ENCODE measurements at regions not wholly inside any gene's neighbourhood (a gene's known extent, or its start where the extent isn't known, plus 50 kb on each side); places are given as distances from the start of the nearest gene placed in this dataset.

GRCh38 chr12:116416166-116416565 lies 138.7 kb upstream of the MED13L start:
- H3K4me1 ChIP-seq (ENCODE audit: control insufficient read depth, insufficient read depth, low read length, poor library complexity, severe bottlenecking), result no peaks in the 10 kb centered on the region
- no peaks in the 10 kb centered on the region for H3K27me3 ChIP-seq (replicated peaks; ENCODE audit: control insufficient read depth, insufficient read depth, low read length, poor library complexity, severe bottlenecking)
- no peaks in the 10 kb centered on the region for H3K9me3 ChIP-seq (ENCODE audit: control insufficient read depth, low read length)
- no peak overlapping the region for H3K4me3 ChIP-seq (ENCODE audit: insufficient read depth, low read depth, low read length, poor library complexity, severe bottlenecking)
- no peak for DNase-seq
- no peaks in the 10 kb centered on the region for H3K36me3 ChIP-seq (ENCODE audit: control insufficient read depth, insufficient read depth, low read length)
- H3K27ac ChIP-seq (ENCODE audit: insufficient read depth, low read length, poor library complexity, severe bottlenecking), result no peak overlapping the region

GRCh38 chr12:116418551-116418950 lies 140.6 kb upstream of the MAP1LC3B2 start:
- no peaks in the 10 kb centered on the region for H3K9me3 ChIP-seq (ENCODE audit: control insufficient read depth, low read length)
- no peak overlapping the region for H3K4me3 ChIP-seq (ENCODE audit: insufficient read depth, low read depth, low read length, poor library complexity, severe bottlenecking)
- no peak for DNase-seq
- no peak overlapping the region for H3K27ac ChIP-seq (ENCODE audit: insufficient read depth, low read length, poor library complexity, severe bottlenecking)
- H3K4me1 ChIP-seq (ENCODE audit: control insufficient read depth, insufficient read depth, low read length, poor library complexity, severe bottlenecking), result no peaks in the 10 kb centered on the region
- no peaks in the 10 kb centered on the region for H3K36me3 ChIP-seq (ENCODE audit: control insufficient read depth, insufficient read depth, low read length)
- no peaks in the 10 kb centered on the region for H3K27me3 ChIP-seq (replicated peaks; ENCODE audit: control insufficient read depth, insufficient read depth, low read length, poor library complexity, severe bottlenecking)

- H3K4me3 ChIP-seq (ENCODE audit: insufficient read depth, low read depth, low read length, poor library complexity, severe bottlenecking), result no peak overlapping the region
- no peak for DNase-seq
- no peaks in the 10 kb centered on the region for H3K36me3 ChIP-seq (ENCODE audit: control insufficient read depth, insufficient read depth, low read length)
- no peaks in the 10 kb centered on the region for H3K27me3 ChIP-seq (replicated peaks; ENCODE audit: control insufficient read depth, insufficient read depth, low read length, poor library complexity, severe bottlenecking)
- no peaks in the 10 kb centered on the region for H3K9me3 ChIP-seq (ENCODE audit: control insufficient read depth, low read length)
- H3K4me1 ChIP-seq (ENCODE audit: control insufficient read depth, insufficient read depth, low read length, poor library complexity, severe bottlenecking), result no peaks in the 10 kb centered on the region
- no peak overlapping the region for H3K27ac ChIP-seq (ENCODE audit: insufficient read depth, low read length, poor library complexity, severe bottlenecking)
These were observed 138.8 kb upstream of the MAP1LC3B2 start for GRCh38 chr12:116420227-116420880.

GRCh38 chr12:116421785-116422538 lies 137.2 kb upstream of the MAP1LC3B2 start:
- no peaks in the 10 kb centered on the region for H3K4me1 ChIP-seq (ENCODE audit: control insufficient read depth, insufficient read depth, low read length, poor library complexity, severe bottlenecking)
- H3K36me3 ChIP-seq (ENCODE audit: control insufficient read depth, insufficient read depth, low read length), result no peaks in the 10 kb centered on the region
- no peaks in the 10 kb centered on the region for H3K27me3 ChIP-seq (replicated peaks; ENCODE audit: control insufficient read depth, insufficient read depth, low read length, poor library complexity, severe bottlenecking)
- H3K4me3 ChIP-seq (ENCODE audit: insufficient read depth, low read depth, low read length, poor library complexity, severe bottlenecking), result no peak overlapping the region
- DNase-seq, result no peak
- no peak overlapping the region for H3K27ac ChIP-seq (ENCODE audit: insufficient read depth, low read length, poor library complexity, severe bottlenecking)
- no peaks in the 10 kb centered on the region for H3K9me3 ChIP-seq (ENCODE audit: control insufficient read depth, low read length)

GRCh38 chr12:116423094-116423493 lies 136.1 kb upstream of the MAP1LC3B2 start:
- Histone ChIP-seq H3K4me1 (ENCODE audit: control insufficient read depth, insufficient read depth, low read length, poor library complexity, severe bottlenecking) (no peaks in the 10 kb centered on the region), H3K27me3 (replicated peaks; ENCODE audit: control insufficient read depth, insufficient read depth, low read length, poor library complexity, severe bottlenecking) (no peaks in the 10 kb centered on the region), H3K4me3 (ENCODE audit: insufficient read depth, low read depth, low read length, poor library complexity, severe bottlenecking) (no peak overlapping the region), H3K27ac (ENCODE audit: insufficient read depth, low read length, poor library complexity, severe bottlenecking) (no peak overlapping the region), H3K9me3 (ENCODE audit: control insufficient read depth, low read length) (no peaks in the 10 kb centered on the region), H3K36me3 (ENCODE audit: control insufficient read depth, insufficient read depth, low read length) (no peaks in the 10 kb centered on the region)
- no peak for DNase-seq

GRCh38 chr12:116425256-116426193 lies 133.7 kb upstream of the MAP1LC3B2 start:
- Histone ChIP-seq H3K9me3 (ENCODE audit: control insufficient read depth, low read length) (no peaks in the 10 kb centered on the region), H3K27me3 (replicated peaks; ENCODE audit: control insufficient read depth, insufficient read depth, low read length, poor library complexity, severe bottlenecking) (no peaks in the 10 kb centered on the region), H3K36me3 (ENCODE audit: control insufficient read depth, insufficient read depth, low read length) (no peaks in the 10 kb centered on the region), H3K4me1 (ENCODE audit: control insufficient read depth, insufficient read depth, low read length, poor library complexity, severe bottlenecking) (no peaks in the 10 kb centered on the region), H3K4me3 (ENCODE audit: insufficient read depth, low read depth, low read length, poor library complexity, severe bottlenecking) (no peak overlapping the region), H3K27ac (ENCODE audit: insufficient read depth, low read length, poor library complexity, severe bottlenecking) (no peak overlapping the region)
- DNase-seq, result no peak

GRCh38 chr12:116426391-116427136 lies 132.6 kb upstream of the MAP1LC3B2 start:
- no peaks in the 10 kb centered on the region for H3K9me3 ChIP-seq (ENCODE audit: control insufficient read depth, low read length)
- no peak overlapping the region for H3K27ac ChIP-seq (ENCODE audit: insufficient read depth, low read length, poor library complexity, severe bottlenecking)
- no peaks in the 10 kb centered on the region for H3K36me3 ChIP-seq (ENCODE audit: control insufficient read depth, insufficient read depth, low read length)
- no peak for DNase-seq
- H3K4me1 ChIP-seq (ENCODE audit: control insufficient read depth, insufficient read depth, low read length, poor library complexity, severe bottlenecking), result no peaks in the 10 kb centered on the region
- no peaks in the 10 kb centered on the region for H3K27me3 ChIP-seq (replicated peaks; ENCODE audit: control insufficient read depth, insufficient read depth, low read length, poor library complexity, severe bottlenecking)
- no peak overlapping the region for H3K4me3 ChIP-seq (ENCODE audit: insufficient read depth, low read depth, low read length, poor library complexity, severe bottlenecking)

GRCh38 chr12:116427200-116427930 lies 131.8 kb upstream of the MAP1LC3B2 start:
- no peaks in the 10 kb centered on the region for H3K9me3 ChIP-seq (ENCODE audit: control insufficient read depth, low read length)
- H3K36me3 ChIP-seq (ENCODE audit: control insufficient read depth, insufficient read depth, low read length), result no peaks in the 10 kb centered on the region
- H3K27ac ChIP-seq (ENCODE audit: insufficient read depth, low read length, poor library complexity, severe bottlenecking), result no peak overlapping the region
- H3K4me1 ChIP-seq (ENCODE audit: control insufficient read depth, insufficient read depth, low read length, poor library complexity, severe bottlenecking), result no peaks in the 10 kb centered on the region
- DNase-seq, result no peak
- H3K4me3 ChIP-seq (ENCODE audit: insufficient read depth, low read depth, low read length, poor library complexity, severe bottlenecking), result no peak overlapping the region
- no peaks in the 10 kb centered on the region for H3K27me3 ChIP-seq (replicated peaks; ENCODE audit: control insufficient read depth, insufficient read depth, low read length, poor library complexity, severe bottlenecking)

GRCh38 chr12:116429826-116430360 lies 129.3 kb upstream of the MAP1LC3B2 start:
- DNase-seq, result no peak
- H3K4me1 ChIP-seq (ENCODE audit: control insufficient read depth, insufficient read depth, low read length, poor library complexity, severe bottlenecking), result no peaks in the 10 kb centered on the region
- no peak overlapping the region for H3K4me3 ChIP-seq (ENCODE audit: insufficient read depth, low read depth, low read length, poor library complexity, severe bottlenecking)
- no peaks in the 10 kb centered on the region for H3K27me3 ChIP-seq (replicated peaks; ENCODE audit: control insufficient read depth, insufficient read depth, low read length, poor library complexity, severe bottlenecking)
- no peaks in the 10 kb centered on the region for H3K9me3 ChIP-seq (ENCODE audit: control insufficient read depth, low read length)
- H3K36me3 ChIP-seq (ENCODE audit: control insufficient read depth, insufficient read depth, low read length), result no peaks in the 10 kb centered on the region
- H3K27ac ChIP-seq (ENCODE audit: insufficient read depth, low read length, poor library complexity, severe bottlenecking), result no peak overlapping the region

Data from effector memory CD4-positive, alpha-beta T cell (primary cell).